ENCODE measurements at regions not wholly inside any gene's neighbourhood (a gene's known extent, or its start where the extent isn't known, plus 50 kb on each side); places are given as distances from the start of the nearest gene placed in this dataset.

DNA sequence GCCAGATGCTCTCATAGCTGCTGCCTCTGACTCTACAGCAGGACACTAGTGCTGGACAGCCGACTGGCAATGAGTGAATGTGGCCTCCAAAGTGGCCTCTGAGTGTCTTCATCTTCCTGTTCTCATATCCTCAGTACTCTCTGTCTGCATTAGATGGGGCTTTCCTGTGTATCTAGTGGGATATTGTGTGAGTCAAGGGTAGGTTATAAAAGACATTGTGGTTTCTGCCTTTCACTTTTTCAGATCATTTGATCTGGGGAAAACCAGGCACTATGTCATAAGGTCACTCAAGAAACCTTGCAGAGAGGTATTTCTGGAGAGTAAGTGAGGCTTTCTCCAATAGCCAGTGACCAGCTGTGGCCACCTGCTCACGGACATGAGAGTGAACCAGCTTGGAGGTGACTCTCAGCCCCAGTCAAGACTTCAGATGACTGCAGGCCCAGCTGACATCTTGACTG is 333.6 kb upstream of the NCAM1 start:
- no peak overlapping the region for H3K27ac ChIP-seq (ENCODE audit: extremely low read length, insufficient read depth, low read length)
- 0% methylated on average over 1 of the region's 2 CpGs for WGBS (ENCODE audit: low lambda C conversion rate)
- no TSS peak for BruUV-seq (replicated peaks)
- intact Hi-C loops (cut with micrococcal nuclease; ENCODE audit: unreplicated experiment) (no loop called here), in situ Hi-C loops (cut with HindIII; ENCODE audit: extremely low pct_ligation_motif_present, low pct_unique_long_range_greater_than_20kb) (no loop called here)
- no peak for ATAC-seq
- CTCF ChIA-PET (ENCODE audit: low intra/inter-chr PET ratio, low total read pairs) = no interaction called here
- POLR2A ChIA-PET = no interaction called here
- no peak for FAIRE-seq
- no peaks in the 10 kb centered on the region for H3K36me3 ChIP-seq (replicated peaks in 1 of 2; ENCODE audit: control insufficient read depth in 1 of 2, insufficient read depth in 2 of 2, low read length in 2 of 2)
- TF ChIP-seq ZZZ3 (CRISPR knock-in tag; IDR thresholded peaks at IDR 0.05; ENCODE audit: borderline replicate concordance) = no peak
- TF ChIP-seq BRD4 (CRISPR knock-in tag; IDR thresholded peaks at IDR 0.05) = no peak
- TF ChIP-seq TBX3 (IDR thresholded peaks at IDR 0.05; ENCODE audit: borderline replicate concordance) = no peak
- no peak for TF ChIP-seq NPAS2 (CRISPR knock-in tag; IDR thresholded peaks at IDR 0.05; ENCODE audit: borderline replicate concordance)
- no peak for TF ChIP-seq ZNF605 (CRISPR knock-in tag; IDR thresholded peaks at IDR 0.05)
- TF ChIP-seq ZEB1 (IDR thresholded peaks at IDR 0.05; ENCODE audit: insufficient replicate concordance, low read depth) = no peak
- no peak for TF ChIP-seq FOSL2 (CRISPR knock-in tag; IDR thresholded peaks at IDR 0.05)
- no peak for TF ChIP-seq SNRNP70 (IDR thresholded peaks at IDR 0.05; ENCODE audit: low read depth, low read length)
- no peak for TF ChIP-seq ZNF552 (CRISPR knock-in tag; IDR thresholded peaks at IDR 0.05; ENCODE audit: borderline replicate concordance)
- TF ChIP-seq, protein P1, sequence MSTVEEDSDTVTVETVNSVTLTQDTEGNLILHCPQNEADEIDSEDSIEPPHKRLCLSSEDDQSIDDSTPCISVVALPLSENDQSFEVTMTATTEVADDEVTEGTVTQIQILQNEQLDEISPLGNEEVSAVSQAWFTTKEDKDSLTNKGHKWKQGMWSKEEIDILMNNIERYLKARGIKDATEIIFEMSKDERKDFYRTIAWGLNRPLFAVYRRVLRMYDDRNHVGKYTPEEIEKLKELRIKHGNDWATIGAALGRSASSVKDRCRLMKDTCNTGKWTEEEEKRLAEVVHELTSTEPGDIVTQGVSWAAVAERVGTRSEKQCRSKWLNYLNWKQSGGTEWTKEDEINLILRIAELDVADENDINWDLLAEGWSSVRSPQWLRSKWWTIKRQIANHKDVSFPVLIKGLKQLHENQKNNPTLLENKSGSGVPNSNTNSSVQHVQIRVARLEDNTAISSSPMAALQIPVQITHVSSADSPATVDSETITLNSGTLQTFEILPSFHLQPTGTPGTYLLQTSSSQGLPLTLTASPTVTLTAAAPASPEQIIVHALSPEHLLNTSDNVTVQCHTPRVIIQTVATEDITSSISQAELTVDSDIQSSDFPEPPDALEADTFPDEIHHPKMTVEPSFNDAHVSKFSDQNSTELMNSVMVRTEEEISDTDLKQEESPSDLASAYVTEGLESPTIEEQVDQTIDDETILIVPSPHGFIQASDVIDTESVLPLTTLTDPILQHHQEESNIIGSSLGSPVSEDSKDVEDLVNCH (CRISPR knock-in tag; IDR thresholded peaks at IDR 0.05) = no peak
- TF ChIP-seq THAP11 (CRISPR knock-in tag; IDR thresholded peaks at IDR 0.05) = no peak
- no peak overlapping the region for H3K4me3 ChIP-seq (replicated peaks in 1 of 3; ENCODE audit: insufficient read depth in 1 of 3, low read depth in 2 of 3, low read length in 3 of 3)
- H3K79me2 ChIP-seq (ENCODE audit: insufficient read depth, low read length) = no peaks in the 10 kb centered on the region
- no peaks in the 10 kb centered on the region for H3K9me3 ChIP-seq (ENCODE audit: low read length)
- no peak overlapping the region for H3K9ac ChIP-seq (ENCODE audit: insufficient read depth, low read depth, low read length)
- H3K27me3 ChIP-seq (ENCODE audit: control insufficient read depth in 1 of 2, insufficient read depth in 2 of 2, low read length in 2 of 2) = peaks cover 0 to 5% of the 10 kb centered on the region in 2 experiments; a peak in 1 of 5 replicates
- H2AFZ ChIP-seq (ENCODE audit: low read length) = no peak overlapping the region
- H3K4me1 ChIP-seq (ENCODE audit: insufficient read depth, low read length) = no peaks in the 10 kb centered on the region
- no peak overlapping the region for H3K4me2 ChIP-seq (ENCODE audit: low read depth, low read length)
- no peaks in the 10 kb centered on the region for H4K20me1 ChIP-seq (ENCODE audit: insufficient read depth, low read length)
- DNase-seq (ENCODE audit: low spot score) = no peak

Data from HepG2 (cell line).